ENCODE measurements at regions not wholly inside any gene's neighbourhood (a gene's known extent, or its start where the extent isn't known, plus 50 kb on each side); places are given as distances from the start of the nearest gene placed in this dataset.

DNA sequence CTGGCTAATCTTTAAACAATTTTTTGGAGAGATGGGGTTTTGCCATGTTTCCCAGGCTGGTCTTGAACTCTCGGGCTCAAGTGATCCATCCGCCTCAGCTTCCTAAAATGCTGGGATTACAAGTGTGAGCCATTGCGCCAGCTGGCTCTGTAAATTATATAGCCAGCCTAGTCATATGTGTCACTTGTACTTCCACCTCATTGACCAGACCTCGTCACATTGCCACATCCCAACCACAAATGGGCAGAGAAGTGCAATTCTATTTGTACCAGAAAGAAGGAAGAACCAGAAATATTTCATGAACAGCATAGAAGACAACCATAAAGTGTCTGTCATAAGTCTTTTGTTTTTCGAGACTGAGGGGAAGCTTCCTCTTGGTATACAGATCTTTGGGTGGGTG is 71.2 kb upstream of the ADRA1D start:
- TF ChIP-seq, protein P1, sequence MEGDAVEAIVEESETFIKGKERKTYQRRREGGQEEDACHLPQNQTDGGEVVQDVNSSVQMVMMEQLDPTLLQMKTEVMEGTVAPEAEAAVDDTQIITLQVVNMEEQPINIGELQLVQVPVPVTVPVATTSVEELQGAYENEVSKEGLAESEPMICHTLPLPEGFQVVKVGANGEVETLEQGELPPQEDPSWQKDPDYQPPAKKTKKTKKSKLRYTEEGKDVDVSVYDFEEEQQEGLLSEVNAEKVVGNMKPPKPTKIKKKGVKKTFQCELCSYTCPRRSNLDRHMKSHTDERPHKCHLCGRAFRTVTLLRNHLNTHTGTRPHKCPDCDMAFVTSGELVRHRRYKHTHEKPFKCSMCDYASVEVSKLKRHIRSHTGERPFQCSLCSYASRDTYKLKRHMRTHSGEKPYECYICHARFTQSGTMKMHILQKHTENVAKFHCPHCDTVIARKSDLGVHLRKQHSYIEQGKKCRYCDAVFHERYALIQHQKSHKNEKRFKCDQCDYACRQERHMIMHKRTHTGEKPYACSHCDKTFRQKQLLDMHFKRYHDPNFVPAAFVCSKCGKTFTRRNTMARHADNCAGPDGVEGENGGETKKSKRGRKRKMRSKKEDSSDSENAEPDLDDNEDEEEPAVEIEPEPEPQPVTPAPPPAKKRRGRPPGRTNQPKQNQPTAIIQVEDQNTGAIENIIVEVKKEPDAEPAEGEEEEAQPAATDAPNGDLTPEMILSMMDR (IDR thresholded peaks at IDR 0.05): no peak
- no peak for TF ChIP-seq RCOR1 (IDR thresholded peaks at IDR 0.05; ENCODE audit: low read length)
- TF ChIP-seq ELF1 (IDR thresholded peaks at IDR 0.05): no peak
- TF ChIP-seq, protein P2, sequence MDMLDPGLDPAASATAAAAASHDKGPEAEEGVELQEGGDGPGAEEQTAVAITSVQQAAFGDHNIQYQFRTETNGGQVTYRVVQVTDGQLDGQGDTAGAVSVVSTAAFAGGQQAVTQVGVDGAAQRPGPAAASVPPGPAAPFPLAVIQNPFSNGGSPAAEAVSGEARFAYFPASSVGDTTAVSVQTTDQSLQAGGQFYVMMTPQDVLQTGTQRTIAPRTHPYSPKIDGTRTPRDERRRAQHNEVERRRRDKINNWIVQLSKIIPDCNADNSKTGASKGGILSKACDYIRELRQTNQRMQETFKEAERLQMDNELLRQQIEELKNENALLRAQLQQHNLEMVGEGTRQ (IDR thresholded peaks at IDR 0.05; ENCODE audit: borderline replicate concordance, low read depth, low read length): no peak
- no peak for TF ChIP-seq RAD21 (IDR thresholded peaks at IDR 0.05; ENCODE audit: low read length)

Measured in SK-N-SH (cell line).